IPS DF 4.7 (cell line): ENCODE measurements at regions not wholly inside any gene's neighbourhood (a gene's known extent, or its start where the extent isn't known, plus 50 kb on each side); places are given as distances from the start of the nearest gene placed in this dataset.

Experiments
- DNase-seq: peaks from one replicate; pipeline ENCODE4 v3.0.0-alpha.2; 2013; ENCODE audit warnings: low spot score; ENCODE audit errors: extremely low read depth

DNA sequence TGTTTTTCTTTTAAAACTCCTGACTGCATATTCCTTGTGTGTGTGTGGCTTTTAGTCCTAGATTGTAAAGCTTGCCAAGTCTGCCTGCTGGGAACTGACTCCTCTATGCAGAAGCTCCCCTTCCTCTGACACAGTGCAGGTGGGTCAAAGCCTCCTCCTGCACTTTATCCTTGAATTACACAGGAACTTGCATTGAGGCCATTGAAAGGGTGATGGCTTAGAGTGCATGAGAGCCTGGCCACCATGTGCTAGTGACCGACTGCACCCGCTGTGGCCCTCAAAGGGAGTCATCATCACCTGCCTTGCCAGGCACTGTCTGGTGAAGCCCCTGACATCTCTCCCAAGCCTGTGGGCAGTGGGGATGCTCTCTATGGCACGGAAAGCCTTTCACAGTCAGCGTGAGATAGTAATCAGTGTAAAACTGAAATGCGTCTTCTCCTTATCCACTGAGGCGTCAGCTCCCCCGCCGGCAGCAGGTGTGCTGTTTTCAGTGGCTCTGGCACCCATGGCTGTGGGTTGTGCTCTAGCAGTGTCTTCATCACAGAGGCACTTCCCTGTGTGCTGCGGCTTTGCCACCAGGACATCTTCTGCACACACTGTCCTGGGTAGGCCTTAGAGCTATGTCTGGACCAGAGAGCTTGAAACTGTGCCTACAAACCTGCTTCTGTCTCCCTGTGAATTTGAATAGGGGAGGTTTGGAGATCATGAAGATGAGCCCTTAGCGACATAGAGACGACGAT lies 87.9 kb downstream of the THBS2 start:
- no peak for DNase-seq

DNA sequence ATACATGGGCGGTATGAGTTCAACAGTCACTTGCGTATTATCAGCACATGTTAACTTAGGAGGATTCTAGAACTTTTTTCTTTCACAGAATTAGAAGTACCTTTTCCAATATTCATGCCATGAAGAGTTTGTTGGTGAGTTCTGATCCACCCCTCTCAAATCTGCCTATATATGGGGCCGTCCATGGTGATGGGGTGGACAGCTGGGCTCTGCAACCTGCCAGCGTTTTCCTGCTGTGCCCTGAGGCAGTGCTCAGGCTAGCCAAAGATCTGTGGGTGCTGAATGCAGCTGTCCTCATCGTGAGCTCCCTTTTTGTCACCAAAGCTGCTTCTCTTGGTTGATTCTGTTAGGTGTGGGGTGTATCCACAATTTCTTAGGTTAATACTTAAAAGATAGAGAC lies 88.7 kb downstream of the THBS2 start:
- DNase-seq = no peak

DNA sequence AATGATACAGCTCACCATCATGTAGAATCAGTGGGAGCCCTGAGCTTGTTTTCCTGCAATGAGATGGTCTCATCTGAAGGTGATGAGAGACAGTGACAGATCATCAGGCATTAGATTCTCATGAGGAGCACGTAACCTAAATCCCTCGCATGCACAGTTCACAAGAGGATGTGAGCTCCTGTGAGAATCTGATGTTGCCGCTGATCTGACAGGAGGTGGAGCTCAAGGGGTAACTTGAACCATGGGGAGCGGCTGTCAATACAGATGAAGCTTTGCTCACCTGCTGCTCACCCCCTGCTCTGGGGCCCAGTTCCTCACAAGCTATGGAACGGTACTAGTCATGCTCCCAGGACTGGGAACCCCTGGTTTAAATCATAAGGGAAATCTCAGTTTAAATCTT lies 89.2 kb downstream of the THBS2 start:
- no peak for DNase-seq

DNA sequence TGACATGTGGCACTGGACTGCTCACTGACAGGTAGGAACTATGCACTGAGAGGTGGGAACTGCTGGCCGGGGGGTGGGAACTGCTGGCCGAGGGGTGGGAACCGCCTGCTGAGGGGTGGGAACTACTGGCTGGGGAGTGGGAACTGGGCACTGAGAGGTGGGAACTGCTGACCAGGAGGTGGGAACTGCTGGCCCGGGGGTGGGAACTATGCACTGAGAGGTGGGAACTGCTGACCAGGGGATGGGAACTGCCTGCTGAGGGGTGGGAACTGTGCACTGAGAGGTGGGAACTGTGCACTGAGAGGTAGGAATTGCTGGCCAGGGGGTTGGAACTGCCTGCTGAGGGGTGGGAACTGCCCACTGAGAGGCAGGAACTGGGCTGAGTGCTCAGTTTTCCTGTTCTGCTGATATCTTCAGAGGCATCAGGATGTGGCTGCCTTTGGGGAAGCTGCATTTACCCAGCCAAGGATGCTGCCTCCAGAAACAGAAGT lies 90.2 kb downstream of the THBS2 start:
- no peak for DNase-seq

DNA sequence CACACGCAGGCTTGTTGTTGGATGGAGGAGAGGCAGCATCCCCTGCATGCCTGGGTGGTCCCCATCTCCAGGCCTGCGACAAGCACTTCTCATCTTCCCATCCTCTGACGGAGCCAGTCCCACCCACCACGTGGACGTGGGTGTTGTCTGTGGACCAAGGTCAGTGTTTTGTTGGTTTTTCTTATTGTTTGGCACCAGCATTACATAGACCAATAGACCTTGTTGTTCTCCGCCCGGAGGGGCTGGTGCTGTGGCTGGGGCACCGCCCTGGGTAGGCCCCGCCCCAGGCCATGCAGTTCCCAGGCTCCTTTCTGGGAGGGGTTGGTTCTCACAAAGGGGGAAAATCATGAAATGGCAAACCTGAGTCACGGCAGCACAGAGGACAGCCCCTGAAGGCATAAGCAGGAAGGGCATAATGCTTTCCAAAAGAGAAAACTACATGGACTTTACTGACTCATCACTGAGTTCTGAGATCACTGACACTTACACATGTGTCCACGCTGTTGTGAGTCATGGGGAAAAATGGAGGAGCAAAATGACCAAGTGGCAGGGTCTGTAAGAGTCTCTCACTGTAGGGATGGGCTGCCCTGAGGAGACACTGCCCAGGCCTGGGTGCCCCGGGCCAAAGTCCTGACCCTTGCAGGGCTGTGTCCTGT lies 90.8 kb downstream of the THBS2 start:
- no peak for DNase-seq

DNA sequence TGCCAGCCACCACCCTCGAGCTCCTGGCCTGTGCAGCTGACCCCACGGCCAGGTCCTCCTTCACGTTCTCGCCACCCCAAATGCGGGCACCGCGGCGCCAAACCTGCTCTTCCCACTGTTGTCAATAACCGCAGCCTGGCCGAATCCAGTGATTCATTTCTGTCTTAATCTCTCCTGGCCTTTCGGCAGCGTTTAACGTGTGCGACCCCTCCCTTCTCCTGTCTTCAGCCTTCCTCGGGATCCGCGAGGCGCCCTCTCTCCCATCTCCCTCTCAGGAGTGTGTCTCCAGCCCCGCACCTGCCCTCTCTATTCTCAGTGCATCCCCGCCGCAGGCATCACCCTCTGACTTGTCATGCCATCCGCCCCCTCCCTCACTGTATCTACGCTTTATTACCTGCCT lies 91.4 kb downstream of the THBS2 start:
- DNase-seq = no peak

DNA sequence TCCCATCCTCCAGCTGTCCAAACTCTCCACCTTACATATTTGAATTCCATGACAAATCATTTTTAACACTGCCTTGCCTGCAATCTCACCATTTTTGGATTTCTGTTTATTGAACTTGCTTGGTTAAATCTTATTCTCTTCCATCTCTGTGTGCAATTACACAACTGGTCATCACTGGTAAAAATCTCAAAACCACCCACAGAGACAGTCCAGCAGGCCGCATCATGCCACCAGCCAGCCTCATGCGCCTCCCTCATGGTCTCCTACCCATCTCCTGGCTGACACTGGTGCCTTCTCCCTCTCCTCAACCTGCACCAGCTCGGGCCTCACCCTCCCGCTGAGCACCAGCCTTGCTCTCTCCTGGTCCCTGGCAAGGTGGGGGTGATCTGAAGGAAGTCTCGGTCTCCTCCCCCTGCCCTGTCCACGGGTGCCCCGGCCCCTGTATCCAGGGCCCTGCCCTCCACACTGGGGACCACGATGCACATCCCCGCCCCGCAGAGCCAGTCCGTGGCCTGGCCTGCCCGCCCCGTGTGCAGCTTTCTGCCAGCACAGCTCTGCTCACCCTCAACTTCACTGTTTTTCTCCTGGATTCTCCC lies 92.0 kb downstream of the THBS2 start:
- DNase-seq = no peak

DNA sequence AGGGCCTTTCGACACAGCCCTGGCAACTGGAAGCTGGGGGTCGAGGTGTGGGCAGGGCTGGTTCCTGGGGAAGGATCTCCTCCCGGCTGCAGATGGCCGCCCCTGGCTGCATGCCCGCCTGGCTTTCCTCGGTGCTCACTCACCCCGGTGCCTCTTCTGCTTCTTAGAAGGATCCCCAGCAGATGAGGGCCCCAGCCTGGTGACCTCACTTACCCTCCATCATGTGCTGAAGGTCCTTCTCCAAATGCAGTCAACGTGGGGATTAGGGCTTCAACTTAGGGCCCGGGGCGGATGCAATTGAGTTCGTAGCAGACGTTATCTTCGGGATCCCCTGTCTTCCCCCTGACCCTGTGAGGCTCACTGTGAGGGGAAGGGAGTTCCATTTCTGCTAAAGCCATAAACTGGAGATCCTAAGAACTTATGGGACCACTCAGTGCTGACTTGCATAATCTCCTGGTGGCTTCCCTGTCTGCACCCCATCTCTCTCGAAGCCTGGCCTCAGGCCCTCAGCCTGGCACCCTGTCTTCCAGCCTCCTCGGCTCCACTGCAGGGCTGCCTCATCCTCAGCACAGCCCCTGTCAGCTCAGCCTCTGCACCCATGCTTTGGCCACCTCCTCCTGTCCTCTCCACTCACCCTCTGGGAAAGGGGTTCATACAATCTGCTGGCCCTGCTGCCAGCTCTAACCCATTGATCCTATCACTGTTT lies 92.6 kb downstream of the THBS2 start:
- DNase-seq = no peak

DNA sequence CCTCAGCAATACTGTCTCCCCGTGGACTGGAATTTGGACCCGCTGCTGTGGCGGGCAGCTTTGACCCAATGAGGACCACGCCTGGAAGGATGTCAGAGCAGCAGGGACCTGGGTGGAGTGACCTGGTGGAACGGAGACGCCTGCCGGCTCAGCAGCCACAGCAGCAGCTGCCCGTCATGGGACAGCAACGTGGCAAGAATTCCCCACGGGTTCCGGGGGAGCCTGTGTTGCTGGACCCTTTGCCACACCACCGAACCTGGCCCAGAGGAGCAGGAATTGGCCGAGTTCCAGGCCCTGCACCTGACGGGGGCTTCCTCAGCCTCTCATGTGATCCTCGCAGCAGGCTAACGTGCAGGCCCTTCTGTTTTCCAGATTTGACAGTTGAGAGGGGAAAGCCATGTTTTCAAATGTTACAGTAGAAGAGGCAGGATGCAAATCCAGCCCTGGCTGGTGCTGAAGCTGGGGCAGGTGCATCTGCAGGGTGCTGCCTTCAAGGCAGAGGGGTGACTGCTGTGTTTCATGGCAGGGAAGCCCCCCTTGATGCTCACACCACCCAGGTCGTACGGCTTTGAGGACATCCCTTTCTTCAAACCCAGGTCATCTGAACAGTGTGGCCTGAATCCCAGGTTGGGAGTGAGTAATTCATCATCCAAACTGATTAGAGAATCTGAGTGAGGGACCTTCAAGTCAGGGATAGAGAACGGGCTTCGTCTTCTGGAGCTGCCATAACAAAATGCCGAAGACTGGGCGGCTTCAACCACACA lies 93.4 kb downstream of the THBS2 start:
- no peak for DNase-seq

DNA sequence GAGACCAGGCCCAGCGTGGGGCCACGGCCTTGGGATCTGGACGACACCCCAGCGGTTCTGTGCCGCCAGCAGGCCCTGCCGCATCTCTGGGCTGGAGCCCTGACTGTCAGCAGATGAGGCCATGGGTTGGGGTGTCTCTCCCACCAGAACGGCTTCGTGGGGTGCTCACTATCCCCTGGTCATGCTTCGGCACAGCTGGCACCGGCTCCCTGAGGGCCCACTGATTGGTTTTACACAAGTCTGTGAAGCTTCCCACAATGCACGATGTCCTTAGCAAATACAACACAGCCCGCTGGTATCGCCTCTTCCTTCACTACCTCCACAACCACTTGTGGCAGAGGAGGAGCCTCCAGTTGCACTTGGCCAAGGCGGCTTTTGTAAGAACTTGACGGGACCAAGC lies 94.3 kb downstream of the THBS2 start:
- no peak for DNase-seq

DNA sequence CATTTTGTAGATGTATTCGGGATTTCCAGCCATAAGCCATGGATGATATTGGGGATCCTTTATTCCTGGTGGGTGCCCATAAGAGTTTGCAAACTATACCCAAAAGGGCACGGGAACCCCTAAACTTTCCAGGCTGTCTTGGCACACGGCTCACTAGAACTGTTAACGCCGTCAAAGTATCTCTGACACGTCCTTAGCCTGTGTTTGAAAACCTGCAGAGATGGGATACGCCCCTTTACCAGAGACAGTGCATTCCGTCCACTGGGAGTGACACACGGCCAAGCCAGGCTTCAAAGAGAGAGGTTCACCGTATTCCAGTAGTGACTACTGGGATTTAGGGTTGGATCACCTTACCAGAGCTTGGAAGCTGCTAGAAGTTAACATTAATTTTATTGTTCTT lies 95.0 kb downstream of the THBS2 start:
- DNase-seq = no peak

DNA sequence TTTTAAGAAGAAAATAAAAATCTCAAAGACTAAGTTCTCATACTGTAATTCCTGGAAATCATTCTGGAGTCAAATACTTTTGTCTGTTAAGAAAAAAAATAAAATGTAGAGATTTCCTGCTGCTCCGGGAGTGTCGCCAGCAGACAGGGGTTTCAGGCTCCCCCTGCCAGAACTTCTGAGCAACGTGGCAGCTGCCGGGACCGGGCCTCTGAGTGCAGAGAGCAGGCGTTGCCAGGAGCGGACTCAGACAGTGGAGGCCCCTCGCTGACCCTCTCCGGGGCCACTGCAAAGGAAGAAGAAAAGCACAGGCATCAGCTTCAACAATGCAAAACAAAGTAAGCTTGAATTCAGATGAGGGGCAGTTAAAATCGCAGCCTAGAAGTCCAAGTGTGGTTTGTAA lies 95.5 kb downstream of the THBS2 start:
- no peak for DNase-seq

DNA sequence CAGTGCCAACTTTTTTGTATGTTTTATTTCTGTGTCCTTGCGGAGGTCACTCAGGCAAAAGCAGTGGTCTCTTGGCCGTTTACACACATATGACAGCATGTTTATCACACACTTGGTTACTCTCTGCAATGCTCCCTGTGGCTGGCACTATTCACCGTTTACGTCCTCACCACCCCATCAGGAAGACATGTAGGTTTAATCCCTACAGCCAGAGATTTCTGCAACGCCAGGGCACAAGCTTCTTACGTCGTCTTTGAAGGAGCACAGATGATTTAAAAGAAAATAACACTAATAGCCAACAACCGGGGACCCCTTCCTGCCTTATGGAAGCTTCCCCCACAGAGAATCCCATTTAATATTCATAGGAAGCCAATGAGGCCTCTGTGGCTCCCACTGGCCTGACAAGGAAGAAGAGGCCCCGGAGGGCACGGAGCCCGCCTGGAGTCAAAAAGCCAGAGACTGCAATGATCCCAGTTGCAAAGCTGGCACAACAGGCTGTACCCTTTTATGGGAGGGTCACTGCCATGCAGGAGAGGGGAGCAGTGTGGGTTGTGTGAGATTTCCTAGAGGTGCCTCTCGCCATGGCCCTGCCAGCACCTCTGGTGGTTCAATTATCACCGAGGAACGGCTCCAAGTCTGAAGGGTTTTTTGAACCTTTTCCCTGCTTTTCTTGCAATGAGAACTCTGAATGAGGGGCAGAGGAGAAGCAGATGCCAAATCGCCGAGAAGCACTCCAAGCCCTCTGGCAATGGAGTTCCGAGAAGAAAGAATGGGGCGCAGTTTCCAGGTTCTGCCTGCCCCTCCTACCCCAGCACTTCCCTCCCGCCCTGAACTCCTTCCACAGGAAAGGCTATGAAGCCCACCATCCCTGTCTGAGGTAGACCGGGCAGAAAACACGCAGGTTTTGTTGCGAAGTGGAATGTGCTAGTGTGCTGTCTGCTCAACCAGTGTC lies 96.2 kb downstream of the THBS2 start:
- DNase-seq = no peak

DNA sequence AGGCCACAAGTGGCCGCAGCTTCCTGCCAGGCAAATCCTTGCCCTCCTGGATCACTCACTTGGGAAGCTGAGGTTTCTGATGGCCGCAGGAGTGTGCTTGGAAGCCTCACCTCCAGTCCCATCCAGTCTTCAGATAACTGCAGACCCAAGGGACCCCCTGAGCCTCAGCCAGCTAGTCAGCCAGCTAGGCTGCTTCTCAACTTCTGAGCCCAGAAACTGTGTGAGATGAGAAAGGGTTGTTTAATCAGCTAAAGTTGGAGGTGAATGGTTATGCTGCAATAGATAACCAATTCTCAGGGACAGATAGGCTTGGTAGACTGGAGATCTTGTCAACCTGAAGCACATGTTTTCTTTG lies 96.9 kb downstream of the THBS2 start:
- no peak for DNase-seq

DNA sequence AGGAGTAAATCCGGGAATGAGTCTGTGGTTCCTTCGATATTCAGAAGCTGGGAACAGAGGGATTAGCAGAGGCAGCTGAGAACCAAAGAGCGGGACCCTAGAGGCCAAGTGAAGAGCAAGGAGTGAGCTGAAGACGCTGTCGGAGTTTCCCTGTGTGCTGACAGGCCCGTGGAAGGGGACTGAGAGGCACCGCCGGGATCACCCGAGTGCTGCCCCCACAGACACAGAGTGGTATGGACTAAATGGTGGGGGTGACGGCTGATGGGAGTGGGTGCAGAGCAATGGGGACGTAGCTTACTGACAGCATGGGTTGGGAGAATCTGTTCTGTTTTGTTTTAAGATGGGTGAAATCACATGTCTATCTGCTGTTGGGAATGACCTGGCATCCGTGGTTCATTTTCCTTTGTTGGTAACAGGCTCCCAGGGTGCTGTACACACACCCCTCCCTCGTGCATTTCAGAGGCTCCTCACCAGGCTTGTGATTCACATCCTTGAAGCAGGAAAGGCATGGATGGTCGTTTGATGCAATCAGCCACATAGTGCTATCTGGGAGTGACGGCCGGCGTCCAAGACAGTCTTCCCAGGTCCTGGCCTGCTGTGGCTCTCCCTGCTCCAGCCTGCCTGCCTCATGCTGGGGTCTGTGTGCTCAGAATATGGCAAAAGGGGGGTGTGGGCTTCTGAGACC lies 97.4 kb downstream of the THBS2 start:
- DNase-seq = no peak

DNA sequence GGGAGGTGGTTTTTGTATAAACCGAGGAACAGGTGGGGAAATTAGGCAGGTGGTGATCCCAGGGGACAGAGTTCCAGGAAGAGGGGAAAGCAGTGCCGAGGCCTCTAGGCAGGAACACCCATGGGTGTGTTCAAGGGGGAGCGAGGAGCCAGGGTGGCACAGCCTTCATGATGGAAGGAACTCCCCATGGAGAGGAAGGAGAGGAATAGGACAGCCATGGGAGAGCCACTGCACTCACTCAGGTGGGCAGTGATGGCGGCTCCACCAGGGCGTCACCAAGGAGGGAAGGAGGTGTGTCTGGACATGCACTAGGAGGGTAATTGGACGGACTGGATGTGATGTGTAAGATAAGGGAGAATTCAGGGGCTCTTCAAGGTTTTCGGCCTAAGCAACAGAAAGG lies 98.2 kb downstream of the THBS2 start:
- DNase-seq = no peak

DNA sequence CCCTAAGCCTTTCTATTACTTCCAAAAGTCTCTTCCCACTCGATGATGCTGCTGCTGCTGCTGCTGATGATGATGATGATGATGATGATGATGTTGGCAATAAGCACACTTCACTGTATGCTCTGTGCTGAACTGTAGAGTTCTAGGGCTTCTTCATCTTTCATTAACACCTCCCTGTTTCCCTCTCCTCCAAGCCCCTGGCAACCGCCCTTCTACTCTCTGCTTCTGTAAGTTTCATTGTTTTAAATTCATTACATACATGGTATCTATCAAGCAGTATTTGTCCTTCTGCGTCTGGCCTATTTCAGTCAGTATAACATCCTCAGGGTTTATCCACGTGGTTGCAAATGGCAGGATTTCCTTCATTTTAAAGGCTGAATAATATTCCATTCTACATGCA lies 100.2 kb downstream of the THBS2 start:
- no peak for DNase-seq

DNA sequence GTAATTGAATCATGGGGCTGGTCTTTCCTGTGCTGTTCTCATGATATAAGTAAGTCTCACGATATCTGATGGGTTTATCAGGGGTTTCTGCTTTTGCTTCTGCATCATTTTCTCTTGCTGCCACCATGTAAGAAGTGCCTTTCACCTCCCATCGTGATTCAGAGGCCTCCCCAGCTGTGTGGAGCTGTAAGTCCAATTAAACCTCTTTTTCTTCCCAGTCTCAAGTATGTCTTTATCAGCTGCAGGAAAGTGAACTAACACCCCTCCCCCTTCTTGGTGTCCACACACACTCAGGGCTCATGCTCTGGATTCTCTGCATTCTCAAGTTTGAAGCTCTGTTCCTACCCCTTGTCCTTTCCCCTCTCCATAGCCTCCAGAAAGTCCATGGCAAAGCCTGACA lies 107.1 kb downstream of the THBS2 start:
- no peak for DNase-seq

DNA sequence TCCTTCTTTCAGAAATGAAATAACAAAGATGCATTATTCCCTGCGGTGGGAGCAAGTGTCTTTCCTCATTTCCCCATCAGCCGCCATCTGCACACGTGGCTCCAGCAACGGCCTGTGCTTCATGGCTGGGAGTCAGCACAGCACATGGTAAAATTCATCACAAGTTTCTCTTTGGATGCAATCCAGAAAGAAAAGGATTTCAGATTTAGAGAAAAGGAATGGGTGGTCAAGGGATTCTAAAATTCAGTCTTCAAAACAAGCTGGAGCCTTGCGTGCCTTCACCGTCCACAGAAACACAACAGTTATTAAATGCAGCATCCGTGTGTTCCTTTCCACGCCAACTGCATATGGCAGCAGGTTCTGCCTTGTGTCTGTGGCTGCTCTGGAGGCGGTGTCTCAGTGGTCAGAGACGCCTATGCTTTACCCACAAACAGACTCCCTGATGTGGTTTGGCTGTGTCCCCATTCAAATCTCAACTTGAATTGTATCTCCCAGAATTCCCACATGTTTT lies 107.6 kb downstream of the THBS2 start:
- no peak for DNase-seq

DNA sequence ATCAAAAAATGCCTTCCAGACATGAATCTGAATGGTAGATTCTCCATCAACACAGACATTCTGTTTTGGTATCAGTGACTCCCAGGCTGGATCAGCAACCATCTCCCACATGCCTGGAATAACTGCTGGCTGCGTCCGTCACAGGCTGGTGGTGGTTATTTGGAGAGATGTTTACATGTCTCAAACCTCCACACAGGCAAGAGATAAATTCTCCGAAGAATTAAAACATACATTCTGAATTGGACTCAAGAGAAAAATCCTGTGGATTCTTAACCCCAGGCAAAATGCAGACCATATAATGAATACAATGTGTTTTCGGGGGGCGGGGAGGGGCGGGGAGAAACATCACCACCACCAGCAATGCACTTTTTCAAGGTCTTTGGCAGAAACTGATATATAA lies 108.2 kb downstream of the THBS2 start:
- no peak for DNase-seq
